GM12864 (cell line): ENCODE measurements at regions not wholly inside any gene's neighbourhood (a gene's known extent, or its start where the extent isn't known, plus 50 kb on each side); places are given as distances from the start of the nearest gene placed in this dataset.
"Not testable (repeated sequence)": the region's sequence is repeated elsewhere in the genome, so short reads cannot be mapped to it uniquely, and the experiment has no call there.

ENCODE experiments used
- DNase-seq: peaks from one replicate; pipeline ENCODE4 v3.0.0-alpha.2; 2011; ENCODE audit warnings: low read depth
- H3K4me3 ChIP-seq: 2 replicates; pipeline ENCODE4 v1.5.1; 2011; ENCODE audit warnings: mild to moderate bottlenecking, low read depth, low read length, control low read depth
- CTCF ChIP-seq: IDR thresholded peaks from 2 replicates; pipeline ENCODE4 v1.5.1; 2011; ENCODE audit warnings: low read depth, mild to moderate bottlenecking, moderate library complexity, low read length, control low read depth, inconsistent platforms; ENCODE audit errors: missing control alignments

- H3K4me3 ChIP-seq: no peak overlapping the region
- no peak for TF ChIP-seq CTCF
- no peak for DNase-seq
These were observed 107.5 kb upstream of the AMOT start for GRCh38 chrX:112947981-112948615.

- no peak for DNase-seq
- no peak overlapping the region for H3K4me3 ChIP-seq
- no peak for TF ChIP-seq CTCF
These were observed 105.6 kb upstream of the AMOT start for GRCh38 chrX:112946227-112946626.

- no peak for DNase-seq
- TF ChIP-seq CTCF: no peak
- H3K4me3 ChIP-seq: no peak overlapping the region
These were observed 105.2 kb upstream of the AMOT start for GRCh38 chrX:112945826-112946225.

- peak; percentile 4 for DNase-seq
- peak; percentile 12 for TF ChIP-seq CTCF
- H3K4me3 ChIP-seq: no peak overlapping the region
These were observed 100.7 kb upstream of the AMOT start for GRCh38 chrX:112941209-112941837.

GRCh38 chrX:112935029-112935428 lies 94.4 kb upstream of the AMOT start:
- no peak overlapping the region for H3K4me3 ChIP-seq
- DNase-seq: no peak
- TF ChIP-seq CTCF: no peak

GRCh38 chrX:112931900-112932299 lies 91.3 kb upstream of the AMOT start:
- TF ChIP-seq CTCF: no peak
- DNase-seq: no peak
- H3K4me3 ChIP-seq: no peak overlapping the region

- no peak for DNase-seq
- H3K4me3 ChIP-seq: no peak overlapping the region
- TF ChIP-seq CTCF: no peak
These were observed 90.8 kb upstream of the AMOT start for GRCh38 chrX:112931478-112931877.

- DNase-seq, H3K4me3 ChIP-seq: not testable (repeated sequence)
These were observed 82.8 kb upstream of the AMOT start for GRCh38 chrX:112923381-112923780.
